BE2C (cell line): ENCODE measurements at regions not wholly inside any gene's neighbourhood (a gene's known extent, or its start where the extent isn't known, plus 50 kb on each side); places are given as distances from the start of the nearest gene placed in this dataset.

Experiments
- DNase-seq: peaks from one replicate; pipeline ENCODE4 v3.0.0-alpha.2; 2020
- H3K27me3 ChIP-seq: fragments of 250-450 bp; sonication (Bioruptor Pico); 2 replicates; pipeline ENCODE4 v1.5.1; 2020; ENCODE audit warnings: mild to moderate bottlenecking
- H3K36me3 ChIP-seq: fragments of 250-450 bp; sonication (Bioruptor Pico); 2 replicates; pipeline ENCODE4 v1.5.1; 2020; ENCODE audit warnings: mild to moderate bottlenecking
- H3K4me1 ChIP-seq: fragments of 250-450 bp; sonication (Bioruptor Pico); 2 replicates; pipeline ENCODE4 v1.5.1; 2020
- H3K4me3 ChIP-seq: 2 replicates; pipeline ENCODE4 v1.5.1; 2011; ENCODE audit warnings: low read depth, low read length
- H3K9me3 ChIP-seq: fragments of 250-450 bp; sonication (Bioruptor Pico); 2 replicates; pipeline ENCODE4 v1.5.1; 2020
- TF ChIP-seq, protein P1 (sequence below): IDR thresholded peaks from 2 replicates; pipeline ENCODE4 v1.5.1; 2012; ENCODE audit warnings: mild to moderate bottlenecking, low read depth, low read length

- Histone ChIP-seq H3K27me3 (no peaks in the 10 kb centered on the region), H3K4me3 (no peak overlapping the region), H3K36me3 (no peaks in the 10 kb centered on the region), H3K9me3 (no peaks in the 10 kb centered on the region), H3K4me1 (no peaks in the 10 kb centered on the region)
- TF ChIP-seq, protein P1, sequence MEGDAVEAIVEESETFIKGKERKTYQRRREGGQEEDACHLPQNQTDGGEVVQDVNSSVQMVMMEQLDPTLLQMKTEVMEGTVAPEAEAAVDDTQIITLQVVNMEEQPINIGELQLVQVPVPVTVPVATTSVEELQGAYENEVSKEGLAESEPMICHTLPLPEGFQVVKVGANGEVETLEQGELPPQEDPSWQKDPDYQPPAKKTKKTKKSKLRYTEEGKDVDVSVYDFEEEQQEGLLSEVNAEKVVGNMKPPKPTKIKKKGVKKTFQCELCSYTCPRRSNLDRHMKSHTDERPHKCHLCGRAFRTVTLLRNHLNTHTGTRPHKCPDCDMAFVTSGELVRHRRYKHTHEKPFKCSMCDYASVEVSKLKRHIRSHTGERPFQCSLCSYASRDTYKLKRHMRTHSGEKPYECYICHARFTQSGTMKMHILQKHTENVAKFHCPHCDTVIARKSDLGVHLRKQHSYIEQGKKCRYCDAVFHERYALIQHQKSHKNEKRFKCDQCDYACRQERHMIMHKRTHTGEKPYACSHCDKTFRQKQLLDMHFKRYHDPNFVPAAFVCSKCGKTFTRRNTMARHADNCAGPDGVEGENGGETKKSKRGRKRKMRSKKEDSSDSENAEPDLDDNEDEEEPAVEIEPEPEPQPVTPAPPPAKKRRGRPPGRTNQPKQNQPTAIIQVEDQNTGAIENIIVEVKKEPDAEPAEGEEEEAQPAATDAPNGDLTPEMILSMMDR = no peak
- no peak for DNase-seq
Observed at GRCh38 chr5:128913551-128913950, 51.7 kb upstream of the SLC27A6 start.
